CD4-positive, alpha-beta T cell treated with Interleukin-12 subunit alpha and Interleukin-12 subunit beta, for 1 hour (primary cell): ENCODE measurements at regions not wholly inside any gene's neighbourhood (a gene's known extent, or its start where the extent isn't known, plus 50 kb on each side); places are given as distances from the start of the nearest gene placed in this dataset.
"Not testable (repeated sequence)": the region's sequence is repeated elsewhere in the genome, so short reads cannot be mapped to it uniquely, and the experiment has no call there.

Experiments
- DNase-seq: peaks from one replicate; pipeline ENCODE4 v3.0.0-alpha.2; 2020

DNA sequence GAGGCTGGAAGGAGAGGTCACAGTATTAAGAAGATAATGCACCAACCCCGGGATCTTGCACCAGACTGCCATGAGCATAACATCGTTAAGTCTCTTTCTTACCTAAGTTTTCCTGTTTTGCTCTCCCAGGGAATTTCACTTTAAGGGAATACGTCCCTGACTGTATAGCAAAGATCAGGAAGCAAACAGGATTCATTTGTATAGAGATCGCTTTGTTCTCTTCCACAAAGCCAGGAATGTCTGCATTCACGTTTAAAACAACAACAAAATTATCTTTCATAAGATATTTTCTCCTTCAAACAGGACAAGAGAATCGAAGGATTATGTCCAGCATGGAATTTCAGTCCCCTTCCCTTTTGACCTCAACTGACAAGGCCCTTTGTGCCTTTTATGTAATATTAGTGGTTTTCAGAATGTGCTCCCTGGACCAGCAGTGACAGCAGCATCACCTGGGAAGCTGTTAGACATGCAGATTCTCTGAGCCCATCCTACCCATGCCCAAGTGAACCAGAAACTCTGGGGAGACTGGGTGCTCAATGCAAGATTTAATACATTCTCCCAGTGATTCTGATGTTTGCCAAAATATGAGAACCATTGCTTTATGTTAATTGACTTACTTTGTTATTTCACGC, 286.3 kb downstream of the FGFR2 start:
- DNase-seq, result no peak

DNA sequence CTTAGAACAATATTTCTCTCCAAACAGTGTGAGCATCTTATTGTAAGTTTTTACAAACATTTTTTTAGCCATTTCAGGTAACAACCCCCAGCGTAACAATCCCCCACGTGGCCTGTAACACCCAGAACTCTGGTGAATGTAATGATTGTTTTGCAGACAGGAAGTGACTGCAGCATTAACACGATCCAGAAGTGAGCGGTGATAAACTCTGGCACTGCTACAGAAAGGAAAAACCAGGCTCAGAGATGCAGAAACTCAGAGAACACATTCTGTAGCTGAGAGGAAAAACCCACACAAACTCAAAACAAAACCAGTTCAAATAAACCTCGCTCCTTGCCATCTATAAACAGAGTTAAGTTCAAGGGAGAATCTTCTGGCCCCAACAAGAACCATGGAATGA, 285.7 kb downstream of the FGFR2 start:
- no peak for DNase-seq

DNA sequence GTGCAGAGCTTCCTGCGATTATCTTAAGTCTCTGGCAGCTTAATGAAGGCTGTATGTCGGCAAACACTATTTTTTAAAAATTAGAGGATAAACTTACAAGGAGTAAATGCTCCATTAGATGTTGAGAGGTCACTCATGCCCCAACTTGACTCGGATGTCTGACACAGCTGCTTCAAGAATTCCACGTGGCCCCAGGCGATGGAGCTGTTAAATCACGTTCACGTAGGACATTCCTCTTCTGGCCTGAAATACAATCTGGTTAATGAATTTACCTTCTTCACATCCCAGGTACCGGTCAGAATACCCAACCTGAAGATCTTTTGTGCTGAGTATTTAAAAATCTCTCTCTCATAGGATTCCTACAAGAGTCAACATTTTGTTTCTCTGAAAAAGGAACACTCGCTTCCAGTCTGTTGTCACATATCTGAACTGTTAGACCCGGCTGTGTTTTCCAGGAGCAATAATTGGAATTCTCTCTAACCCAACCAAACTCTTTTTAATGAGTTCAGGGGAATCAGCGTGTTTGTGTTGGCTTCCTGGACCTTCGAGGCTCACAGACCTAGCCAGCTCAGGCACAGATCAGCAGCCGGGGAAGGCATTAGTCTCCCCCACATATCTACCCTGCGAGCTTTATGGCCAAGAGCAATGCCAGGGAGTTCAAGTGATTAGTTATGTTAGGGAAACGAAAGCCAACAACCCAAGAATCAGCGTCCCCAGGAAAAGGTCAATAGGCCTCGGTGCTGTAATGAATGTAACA, 284.9 kb downstream of the FGFR2 start:
- DNase-seq, result no peak

DNA sequence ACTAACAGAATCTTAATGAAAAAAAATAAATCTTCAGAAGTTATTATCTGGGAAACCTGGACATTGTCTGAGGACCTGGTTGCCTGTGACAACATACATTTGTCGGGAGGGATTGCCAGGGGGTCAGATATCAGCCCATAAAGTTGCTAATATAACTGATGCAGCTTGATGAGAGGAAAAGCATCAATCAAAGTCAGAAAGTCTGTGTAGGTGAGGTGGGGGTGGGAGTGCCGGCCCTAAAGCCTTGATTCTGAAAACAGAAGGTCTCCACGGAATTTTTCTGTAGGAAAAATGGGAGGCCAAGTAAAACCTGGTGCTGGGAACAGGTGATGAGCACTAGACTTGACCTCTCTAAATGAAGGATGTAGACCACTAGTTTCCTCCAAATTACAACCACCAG, 281.8 kb downstream of the FGFR2 start:
- no peak for DNase-seq

DNA sequence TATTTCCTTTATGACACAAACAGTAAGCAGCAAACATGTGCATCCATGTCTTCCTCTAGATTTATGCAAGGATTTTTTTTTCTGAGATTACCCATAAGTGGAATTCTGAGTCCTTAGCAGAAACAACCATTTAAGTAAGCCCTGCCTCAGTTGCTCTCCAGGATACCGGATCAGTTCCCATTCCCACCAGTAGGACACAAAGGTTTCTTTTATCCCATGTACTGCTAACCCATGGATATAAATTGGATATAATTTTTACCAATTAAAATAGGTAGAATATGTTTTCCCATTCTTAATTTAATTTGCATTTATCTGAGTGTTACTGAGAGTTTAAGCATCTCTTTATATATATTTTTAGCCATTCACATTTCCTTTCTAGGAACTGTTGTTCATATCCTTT, 280.9 kb downstream of the FGFR2 start:
- no peak for DNase-seq

DNA sequence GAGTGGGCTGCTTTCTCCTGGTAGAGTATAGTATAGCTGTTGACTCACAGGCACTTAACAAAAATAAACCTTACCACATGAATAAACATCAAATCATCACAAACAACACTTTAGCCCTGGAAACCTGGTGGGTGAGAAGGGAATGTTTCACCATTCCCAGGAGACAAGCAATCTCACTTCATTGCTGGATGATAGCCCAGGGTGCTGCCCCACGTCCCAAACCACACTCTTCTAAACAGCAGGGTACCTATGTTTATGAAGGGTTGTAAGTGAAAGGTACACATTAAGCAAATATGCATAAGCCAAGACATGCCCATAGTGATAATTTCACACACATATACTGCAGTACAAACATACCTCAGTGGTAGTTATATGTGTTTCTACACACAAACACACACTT, 276.2 kb downstream of the FGFR2 start:
- DNase-seq, result no peak

DNA sequence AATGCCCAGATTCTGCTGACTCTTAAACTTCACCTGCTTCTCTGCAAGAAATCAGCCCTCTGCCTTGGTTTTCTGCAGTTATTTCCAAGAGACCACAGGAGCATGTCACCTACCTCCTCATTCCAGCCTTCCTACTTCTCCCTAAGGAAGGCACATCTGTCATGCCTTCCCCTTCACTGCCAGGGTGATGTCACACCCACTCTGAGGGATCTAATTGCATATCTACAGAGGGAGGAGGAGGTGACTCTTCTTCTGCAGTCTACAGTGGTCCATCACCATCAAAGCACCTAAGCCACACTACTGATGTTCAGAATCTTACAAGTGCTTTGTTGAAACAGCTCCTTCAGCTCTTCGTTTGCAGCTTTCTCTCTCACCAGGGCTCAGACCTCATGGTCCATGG, 275.5 kb downstream of the FGFR2 start:
- DNase-seq, result no peak

DNA sequence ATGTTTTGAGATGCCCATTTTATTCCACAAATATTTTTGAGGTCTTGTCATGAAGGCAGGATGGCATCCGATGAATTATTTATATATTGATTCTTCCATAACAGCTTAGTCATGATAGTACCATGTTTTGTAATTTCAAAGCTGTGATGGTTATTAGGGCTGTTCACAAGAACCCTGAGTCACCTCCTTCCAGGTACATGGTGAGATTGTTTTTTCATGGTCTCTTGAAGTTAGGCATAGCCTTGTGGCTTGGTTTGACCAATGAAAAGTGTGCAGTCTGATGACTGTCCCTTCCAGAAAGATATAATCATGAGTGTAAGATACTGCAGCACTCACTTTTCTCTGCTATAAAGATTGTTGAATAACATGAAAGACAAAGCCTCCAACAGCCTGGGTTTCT, 274.8 kb downstream of the FGFR2 start:
- no peak for DNase-seq

DNA sequence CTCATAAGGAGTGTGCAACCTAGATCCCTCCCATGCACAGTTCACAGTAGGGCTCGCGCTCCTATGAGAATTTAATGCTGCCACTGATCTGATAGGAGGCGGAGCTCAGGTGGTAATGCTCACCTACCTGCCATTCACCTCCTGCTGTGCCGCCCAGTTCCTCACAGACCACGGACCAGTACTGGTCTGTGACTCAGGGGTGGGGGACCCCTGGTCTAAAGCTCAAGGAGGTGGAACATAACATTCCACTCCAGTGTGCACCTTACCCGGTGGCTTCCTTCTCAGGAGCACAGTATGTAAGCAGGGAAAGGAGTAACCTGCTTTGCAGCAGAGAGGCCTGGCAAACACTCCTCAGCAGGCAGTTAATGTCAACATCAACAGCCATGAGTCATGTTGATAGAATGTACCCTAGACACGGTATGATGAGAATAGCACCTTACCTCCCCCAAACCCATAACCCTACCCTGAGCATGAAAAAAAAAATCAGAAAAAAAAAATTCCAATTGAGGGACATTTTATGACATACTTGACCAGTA, 273.5 kb downstream of the FGFR2 start:
- DNase-seq, result no peak

DNA sequence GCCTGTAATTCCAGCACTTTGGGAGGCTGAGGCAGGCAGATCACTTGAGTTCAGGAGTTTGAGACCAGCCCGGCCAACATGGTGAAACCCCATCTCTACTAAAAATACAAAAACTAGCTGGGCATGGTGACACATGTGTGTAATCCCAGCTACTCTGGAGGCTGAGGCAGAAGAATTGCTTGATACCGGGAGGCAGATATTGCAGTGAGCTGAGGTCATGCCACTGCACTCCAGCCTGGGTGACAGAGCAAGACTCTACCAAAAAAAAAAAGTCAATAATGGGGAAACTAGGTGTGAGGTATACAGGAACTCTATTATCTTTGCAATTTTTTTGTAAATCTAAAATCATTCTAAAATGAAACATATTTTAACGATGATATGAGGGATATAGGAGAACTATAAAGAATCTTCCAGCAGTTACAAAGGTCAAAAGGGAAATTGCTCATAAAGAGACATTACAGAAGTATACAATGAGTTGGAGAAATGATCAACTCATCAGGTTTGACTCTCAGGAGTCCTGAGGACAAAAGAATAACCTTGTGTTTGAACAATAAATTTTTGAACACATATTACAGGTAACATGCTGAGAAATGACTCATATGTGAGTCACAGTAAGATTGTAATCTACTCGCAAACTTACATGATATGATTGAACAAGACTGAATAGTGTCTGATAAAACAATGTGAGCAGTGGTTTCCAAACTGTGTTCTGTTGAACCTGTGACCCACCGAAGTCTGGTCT, 272.6 kb downstream of the FGFR2 start:
- no peak for DNase-seq

DNA sequence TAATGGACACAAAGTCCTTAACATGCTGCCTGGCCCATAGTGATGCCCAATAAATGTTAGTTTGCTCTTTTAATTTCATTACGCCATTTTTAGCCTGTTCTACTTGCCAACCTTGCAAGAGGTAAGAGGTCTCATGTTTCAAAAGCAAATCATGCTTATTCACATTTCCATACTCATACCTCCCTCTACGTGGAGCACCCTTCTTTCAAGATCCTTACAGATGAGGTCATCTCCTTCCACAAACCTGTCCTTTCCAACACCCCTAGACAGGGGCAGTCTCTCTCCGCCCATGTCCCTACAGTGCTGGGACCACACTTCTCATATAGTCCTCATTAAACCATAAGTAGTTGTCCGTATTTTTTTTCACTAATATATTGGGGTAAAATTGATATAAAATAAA, 271.3 kb downstream of the FGFR2 start:
- no peak for DNase-seq

DNA sequence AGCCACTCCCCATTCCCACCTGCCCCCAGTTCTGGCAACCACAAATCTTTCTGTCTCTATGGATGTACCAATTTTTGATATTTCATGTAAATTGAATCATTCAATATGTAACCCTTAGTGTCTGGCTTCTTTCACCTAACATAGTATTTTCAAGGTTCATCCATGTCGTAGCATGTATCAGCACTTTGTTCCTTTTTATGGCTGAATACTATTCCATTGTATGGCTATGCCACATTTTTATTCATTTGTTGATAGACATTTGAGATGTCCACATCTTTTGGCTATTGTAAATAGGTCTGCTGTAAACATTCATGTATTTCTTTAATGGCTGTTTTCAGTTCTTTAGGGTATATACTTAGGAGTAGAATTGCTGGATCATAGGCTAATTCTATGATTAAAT, 270.5 kb downstream of the FGFR2 start:
- DNase-seq, result no peak

DNA sequence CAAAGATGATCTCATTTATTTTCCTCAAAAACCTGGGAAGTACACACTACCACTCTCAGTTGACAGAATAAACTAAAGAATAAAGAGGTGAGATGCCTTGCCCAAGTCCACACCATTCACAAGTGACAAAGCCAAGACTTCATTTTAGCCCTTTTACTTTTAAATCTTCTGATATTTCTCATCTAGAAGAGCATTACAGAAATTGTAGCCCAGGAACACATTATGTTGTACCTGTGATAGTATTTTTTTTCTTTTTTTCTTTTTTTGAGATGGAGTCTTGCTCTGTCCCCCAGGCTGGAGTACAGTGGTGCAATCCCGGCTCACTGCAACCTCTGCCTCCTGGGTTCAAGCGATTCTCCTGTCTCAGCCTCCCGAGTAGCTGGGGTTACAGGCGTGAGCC, 268.6 kb downstream of the FGFR2 start:
- DNase-seq, result not testable (repeated sequence)

DNA sequence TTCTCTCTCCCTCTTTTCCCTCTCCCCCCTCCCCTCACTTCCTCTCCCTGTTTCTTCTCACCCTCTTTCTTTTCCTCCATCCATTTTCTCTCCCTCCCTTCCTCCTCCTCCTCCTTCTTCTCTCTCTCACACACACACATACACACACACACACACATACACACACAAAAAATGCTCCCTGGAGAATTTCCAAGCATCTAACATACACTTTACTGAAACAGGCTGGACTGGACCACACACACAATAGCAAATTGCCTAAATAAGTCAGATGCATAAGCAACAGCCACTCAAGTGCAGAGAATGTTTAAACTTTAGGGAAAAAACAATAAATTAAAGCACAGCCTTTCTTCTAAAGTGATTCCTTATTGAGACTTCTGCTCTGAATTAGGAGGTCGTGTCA, 267.7 kb downstream of the FGFR2 start:
- DNase-seq, result no peak

DNA sequence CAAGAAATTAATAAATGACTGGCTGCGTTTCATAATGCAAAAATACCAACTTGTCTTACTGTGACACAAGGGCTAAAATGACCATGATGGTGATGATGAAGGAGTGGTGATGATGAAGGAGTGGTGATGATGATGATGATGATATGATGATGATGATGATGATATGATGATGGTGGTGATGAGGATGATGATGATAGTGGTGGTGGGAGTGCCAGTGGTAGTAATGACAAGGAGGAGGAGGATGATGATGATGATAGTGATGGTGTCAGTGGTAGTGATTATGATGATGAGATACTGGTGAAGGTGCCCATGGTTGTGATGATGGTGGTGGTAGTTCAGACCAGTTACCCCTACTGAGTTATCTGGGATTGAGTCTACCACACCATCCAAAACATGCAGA, 265.9 kb downstream of the FGFR2 start:
- DNase-seq, result no peak

DNA sequence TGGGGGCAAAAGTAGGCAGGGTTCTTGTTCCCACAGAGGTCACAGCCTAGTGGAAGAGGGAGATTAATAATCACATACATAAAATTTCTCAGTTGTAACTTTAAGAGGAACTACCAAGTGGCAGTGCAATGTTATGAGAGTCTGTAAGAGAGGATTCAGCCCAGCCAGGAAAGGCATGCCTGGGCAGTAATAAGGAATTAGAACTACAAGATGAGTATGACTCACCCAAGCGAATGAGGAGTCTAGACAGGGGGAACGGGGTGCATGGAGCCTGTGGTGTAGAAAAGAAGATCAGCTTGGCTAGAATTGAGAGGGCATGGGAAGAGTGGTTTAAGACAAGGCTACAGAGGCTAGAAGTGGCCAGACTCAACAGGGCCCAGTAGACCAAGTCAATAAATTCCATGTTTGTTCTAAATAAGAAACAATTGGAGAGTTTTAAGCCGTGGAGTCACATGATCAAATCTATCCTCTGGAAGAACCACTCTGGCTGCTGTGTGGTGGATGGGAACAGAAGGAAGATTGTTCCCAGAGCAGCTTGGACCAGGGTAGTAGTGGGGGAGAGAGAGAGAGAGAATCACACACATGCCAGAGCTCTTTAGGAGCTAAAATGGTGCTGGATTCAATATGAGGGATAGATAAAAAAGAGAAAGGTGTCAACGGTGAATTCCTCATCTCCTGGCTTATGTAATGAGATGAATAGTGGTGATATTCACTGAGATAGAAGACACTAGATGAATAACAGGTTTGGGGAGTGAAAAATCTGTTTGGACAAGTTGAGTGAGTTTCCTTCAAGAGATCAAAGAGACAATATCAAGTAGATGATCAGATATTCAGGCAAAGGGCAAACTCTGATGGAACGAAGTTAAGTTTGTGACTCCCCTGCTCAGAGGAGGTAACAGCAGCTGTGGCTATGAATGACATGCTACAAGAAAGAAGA, 265.1 kb downstream of the FGFR2 start:
- no peak for DNase-seq

DNA sequence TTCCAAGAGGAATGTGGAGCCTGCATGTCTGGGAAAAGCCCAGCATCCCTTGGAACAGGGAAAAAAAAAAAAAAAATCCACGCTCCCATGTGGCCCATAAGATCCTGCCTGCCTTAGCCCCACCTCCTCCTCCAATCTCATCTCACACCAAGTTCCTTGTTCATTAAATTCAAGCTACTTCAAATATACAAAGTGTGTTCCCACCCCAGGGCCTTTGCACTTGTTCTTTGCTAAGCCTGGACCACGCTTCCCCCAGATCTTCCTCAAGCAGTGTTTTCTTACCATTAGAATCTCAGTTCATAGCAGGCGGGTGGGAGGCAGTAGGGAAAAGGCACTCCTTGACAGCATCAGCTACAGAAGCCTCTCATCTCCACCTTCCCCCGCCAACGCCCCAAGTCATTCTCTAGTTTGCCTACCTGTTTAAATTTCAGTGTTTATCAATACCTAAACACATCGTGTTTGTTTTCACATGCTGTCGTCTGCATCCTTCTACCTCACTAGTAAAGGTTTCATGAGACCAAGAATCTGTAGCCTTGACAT, 262.8 kb downstream of the FGFR2 start:
- no peak for DNase-seq

DNA sequence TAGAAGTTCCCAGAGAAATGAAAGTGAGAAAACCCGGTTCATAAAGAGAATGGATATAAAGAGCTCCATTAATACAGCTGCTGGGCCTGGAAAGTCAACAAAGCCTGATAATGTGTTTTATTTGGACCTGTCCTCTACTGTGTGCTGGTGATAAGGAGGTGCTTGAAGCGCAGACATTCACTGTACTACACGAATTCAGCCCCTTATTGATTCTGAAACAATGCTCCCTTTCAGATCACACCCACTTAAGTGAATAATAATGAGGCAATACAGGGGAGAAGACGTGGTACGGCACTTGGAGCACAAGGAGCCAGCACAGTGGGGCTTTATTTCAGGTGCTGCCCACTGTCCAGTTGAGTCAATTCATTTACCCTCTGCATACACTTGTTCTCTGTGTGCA, 260.8 kb downstream of the FGFR2 start:
- no peak for DNase-seq

DNA sequence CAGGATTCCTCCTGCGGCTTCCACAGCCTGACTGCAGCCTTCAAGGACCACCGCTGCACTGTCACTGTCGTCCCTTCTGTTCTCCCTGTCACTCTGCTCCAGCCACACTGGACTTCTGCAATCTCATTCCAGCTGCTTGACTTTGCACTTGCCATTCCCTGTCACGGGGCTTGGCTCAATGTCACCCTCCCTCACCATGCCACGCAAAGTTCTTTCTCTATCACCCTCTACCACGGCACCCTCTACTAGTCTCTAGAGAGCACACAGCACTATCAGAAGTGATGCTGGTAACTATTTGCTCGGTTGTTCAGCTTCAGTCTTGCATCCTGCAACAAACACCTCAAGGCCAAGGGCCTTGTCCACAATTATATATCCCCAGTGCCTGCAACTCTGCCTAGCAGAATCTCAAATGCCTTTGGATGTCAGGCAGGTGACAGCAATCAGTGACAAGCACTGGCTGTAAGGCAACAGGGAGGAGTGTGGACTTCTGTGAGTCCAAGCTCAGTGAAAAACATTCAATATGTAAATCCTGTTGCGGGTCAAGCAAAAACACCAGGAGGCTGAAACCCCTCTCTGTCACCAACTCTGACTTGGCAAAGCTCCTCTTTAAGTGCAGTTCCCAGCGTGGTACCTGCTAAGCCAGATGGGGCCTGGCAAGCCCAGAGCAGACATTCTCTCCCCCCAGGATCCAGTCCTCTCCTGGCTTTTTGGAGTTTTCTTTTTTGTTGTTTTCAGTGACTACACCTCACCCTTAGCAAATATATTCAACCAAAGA, 259.9 kb downstream of the FGFR2 start:
- DNase-seq, result no peak

DNA sequence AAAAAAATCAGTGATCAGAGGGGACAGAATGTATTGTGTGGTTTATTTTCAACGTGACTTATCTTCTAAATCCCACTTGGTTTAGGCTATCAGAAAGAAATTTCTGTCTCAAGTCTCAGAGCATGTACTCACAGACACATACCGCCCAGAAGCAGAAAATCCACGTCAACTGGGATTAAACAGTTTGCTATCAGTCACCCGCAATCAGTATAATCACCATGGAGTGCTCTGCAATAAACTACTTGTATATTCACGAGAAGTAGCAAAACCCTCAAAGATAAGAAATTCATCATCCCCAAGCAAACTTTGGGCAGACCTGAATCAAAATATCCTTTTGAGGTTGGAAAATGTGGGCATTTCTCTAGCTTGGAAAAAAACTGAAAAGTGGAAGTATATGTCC, 259.1 kb downstream of the FGFR2 start:
- DNase-seq, result no peak

DNA sequence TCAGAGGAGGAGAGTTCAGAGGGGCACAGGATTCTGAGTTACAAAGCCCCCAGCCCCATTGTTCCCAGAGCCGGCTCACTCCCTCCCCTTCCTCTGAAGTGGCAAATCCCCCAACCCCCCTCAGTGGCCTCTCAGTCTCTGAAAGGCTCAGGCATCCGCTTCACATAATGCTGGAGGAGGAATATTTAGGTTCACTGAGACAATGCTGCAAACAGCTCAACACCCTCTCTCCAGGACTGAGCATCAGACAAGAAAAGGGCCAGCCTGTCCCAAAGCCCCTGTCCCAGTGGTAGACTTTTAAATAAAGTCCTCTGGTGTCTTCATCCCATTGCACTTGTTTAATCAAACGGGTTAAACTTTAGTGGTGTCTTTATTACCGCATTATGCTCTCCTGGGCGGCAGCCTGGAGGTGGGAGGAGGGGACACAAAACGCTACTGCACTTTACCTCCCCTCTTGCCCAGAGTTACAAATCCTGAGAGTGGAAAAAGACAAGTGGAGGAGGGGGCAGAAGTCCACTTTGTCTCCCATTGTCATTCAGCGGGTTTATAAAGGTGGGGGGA, 257.9 kb downstream of the FGFR2 start:
- no peak for DNase-seq
